Renal cortex interstitium (tissue), 11 donors: ENCODE measurements at regions not wholly inside any gene's neighbourhood (a gene's known extent, or its start where the extent isn't known, plus 50 kb on each side); places are given as distances from the start of the nearest gene placed in this dataset.

Source experiments
- DNase-seq, 11 donors: peaks; one replicate each; pipeline ENCODE4 v3.0.0-alpha.2; 2013; ENCODE audit warnings: low read depth in 9 of 11, low spot score in 4 of 11; ENCODE audit errors: extremely low read depth in 1 of 11

GRCh38 chr3:86234506-86235254 lies 756.3 kb downstream of the VGLL3 start:
- no peak for DNase-seq

DNA sequence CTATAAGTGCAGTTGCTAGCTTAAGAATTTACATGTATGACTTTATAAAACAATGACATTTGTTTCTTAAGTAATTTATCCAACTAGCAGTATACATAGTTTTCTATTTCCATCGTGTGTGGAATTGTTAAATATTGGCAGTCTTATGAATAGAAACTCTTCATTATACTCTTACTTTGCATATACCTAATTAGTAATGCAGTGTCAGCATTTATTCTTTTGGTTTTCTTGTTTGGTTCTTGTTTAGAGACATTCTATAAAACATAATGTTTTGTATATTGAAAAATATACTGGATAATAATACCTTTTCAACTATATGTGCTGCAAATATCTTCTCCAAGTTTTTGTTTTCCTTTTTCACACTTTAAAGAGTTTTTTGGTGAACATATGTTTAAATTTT lies 760.2 kb downstream of the VGLL3 start:
- DNase-seq: no peak

DNA sequence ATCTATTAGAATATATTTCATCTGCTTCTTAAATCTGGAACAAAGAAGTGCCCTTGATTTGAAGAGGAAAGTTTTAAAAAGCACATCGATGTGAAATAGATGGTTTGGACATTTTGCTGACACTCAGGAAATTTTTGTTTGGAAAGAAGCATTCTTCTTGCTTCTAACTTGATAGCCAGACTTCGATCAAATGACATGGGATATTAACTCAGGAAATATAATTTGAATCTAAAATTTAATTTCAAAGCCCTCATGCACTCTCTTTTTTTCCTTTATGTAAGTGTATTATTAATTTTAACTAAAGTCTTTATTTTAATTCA lies 761.2 kb downstream of the VGLL3 start:
- no peak for DNase-seq

DNA sequence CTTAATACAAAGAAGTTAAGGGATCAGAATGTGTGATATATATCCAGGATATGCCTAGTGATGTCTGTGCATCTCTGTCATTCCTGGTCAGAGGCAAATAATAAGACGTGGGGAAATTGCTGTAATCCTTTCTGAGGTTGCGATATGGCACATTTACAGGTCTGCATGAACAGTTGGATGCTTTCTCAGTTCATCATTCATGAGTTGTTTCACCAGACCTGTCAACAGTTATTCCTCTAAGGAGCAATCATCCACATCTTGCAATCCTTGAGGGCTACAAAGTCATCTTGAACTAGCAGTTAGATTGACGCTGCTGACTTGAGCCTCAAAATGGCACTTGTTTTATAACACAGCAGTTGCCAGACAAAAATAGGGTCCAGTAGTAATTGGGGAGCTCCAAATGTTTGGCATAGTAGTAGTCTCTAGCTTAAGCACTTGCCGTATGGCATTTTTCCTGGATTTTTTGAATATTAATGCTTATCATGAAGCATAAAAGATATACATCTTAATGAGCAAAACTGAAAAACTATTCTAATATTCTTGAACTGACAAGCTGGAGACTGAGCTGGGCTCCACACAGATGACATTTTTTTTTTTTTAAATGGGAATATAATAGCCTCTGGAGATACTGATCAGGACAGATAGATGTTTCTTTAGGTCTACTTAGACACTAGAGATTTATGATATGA lies 761.7 kb downstream of the VGLL3 start:
- no peak for DNase-seq

DNA sequence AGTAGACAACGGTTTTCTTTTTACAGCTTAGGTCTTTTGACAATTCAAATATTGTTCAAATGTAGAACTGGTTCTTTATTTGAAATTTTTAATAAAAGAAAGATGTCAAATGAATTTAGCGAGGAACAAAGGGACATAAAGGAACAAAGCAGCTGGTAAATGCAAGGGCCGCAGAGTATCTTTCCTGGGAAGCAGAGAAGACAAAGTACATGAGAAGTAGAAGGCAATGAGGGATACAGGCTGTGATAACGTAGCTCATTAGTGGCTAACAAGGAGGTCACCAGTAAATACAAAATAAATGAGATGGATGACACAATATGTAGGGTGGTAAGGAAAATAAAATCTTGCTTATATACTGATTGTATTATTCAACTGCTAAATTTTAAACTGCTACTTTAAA lies 762.8 kb downstream of the VGLL3 start:
- DNase-seq: no peak

GRCh38 chr3:86225461-86225860 lies 765.5 kb downstream of the VGLL3 start:
- DNase-seq: no peak

DNA sequence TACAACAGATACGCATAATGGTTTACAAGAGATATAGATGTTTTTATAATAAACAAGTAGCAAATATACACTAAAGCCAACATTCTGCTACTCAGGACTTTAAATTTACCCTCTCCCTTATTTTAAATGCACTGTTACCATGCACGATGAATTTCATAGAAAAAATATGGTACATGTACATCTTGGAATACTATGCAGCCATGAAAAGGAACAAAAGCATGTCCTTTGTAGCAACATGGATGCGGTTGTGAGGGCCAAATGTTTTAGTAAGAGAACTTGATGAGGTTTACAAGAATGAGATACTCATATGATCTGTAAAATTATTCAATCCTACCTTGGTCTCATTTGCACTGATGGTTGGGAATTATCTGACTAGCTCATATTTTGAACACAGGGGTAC lies 769.3 kb downstream of the VGLL3 start:
- DNase-seq: no peak

DNA sequence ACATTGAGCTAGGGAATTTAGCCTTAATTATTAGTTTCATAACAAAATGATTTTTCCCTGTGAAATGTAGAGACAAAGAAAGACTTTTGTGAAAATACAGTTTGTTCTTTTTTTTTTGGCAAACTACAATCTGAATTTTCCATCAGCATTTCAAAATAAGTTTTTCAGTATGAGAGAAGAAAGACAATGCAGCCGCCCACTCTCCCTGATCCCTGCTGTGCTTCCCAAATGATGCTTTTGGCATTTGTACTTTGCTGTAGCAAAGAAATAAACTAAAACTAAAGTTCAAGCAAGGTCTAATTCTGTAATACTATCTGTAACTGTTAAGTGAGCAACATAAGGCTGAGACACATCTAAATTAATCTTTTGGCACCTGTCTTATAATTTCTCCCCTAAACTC lies 782.2 kb downstream of the VGLL3 start:
- DNase-seq: no peak

DNA sequence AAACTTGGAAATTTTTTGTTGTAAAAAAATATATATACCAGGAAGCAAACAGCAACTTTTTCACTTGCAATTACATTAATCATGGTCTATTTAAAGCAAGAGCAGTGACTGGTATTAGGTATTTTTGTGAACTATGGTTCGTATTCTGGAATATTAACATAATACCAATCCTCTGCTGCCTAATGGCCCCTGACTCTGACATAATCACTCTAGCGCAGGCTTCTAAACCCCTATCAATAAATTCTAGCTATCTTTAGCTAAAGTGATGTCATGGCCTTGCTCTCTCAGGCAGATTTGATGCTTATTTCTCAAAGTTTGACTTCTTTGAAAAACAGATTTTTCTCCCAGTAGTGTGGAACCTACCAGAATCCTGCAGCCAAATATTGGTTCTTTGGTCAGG lies 808.3 kb downstream of the VGLL3 start:
- no peak for DNase-seq

- DNase-seq: peak in 1 of 11 donors; percentile 5
Observed at GRCh38 chr3:86180696-86181095, 810.3 kb downstream of the VGLL3 start.

- DNase-seq: no peak
Observed at GRCh38 chr3:86178095-86178494, 812.9 kb downstream of the VGLL3 start.

- no peak for DNase-seq
Observed at GRCh38 chr3:86176445-86176784, 814.5 kb downstream of the VGLL3 start.

DNA sequence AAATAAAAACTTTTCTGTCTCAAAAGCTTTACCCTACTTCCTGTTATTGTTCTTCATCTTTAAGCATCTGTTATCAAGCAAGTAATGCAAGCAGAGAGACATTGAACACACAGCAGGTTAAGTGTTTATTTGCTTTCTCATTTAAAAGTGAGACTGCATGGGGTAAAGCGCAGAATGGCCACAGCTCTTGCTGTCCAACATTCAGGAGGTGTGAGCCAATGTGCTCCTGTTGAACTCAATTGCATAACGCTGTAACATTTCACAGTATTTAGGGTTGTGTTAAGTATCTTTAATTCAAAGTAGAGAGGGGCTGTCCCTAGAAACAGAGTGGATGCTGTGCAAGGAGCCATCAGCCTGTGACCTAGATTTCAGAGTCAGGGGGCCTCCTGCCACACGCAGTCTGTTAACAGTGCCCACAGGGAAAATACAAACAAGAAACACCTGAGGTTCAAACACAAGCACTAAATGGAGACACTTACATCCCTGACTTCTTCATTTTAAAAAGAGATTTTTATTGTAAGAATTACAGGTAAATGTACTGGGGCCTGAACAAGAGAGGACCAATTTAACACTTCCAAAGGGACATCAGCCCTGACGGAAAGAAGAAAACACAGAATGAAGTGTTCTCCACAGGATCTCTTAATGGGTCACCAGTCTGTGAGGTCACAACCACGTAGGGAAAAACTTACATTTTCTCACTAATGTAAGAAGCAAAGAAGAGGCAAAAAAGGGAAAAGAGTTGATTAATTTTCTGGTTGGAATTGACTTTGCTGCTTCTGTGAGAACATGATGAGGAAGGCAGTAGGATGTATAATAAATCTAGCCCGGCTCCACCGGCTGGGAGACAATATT lies 815.1 kb downstream of the VGLL3 start:
- no peak for DNase-seq

DNA sequence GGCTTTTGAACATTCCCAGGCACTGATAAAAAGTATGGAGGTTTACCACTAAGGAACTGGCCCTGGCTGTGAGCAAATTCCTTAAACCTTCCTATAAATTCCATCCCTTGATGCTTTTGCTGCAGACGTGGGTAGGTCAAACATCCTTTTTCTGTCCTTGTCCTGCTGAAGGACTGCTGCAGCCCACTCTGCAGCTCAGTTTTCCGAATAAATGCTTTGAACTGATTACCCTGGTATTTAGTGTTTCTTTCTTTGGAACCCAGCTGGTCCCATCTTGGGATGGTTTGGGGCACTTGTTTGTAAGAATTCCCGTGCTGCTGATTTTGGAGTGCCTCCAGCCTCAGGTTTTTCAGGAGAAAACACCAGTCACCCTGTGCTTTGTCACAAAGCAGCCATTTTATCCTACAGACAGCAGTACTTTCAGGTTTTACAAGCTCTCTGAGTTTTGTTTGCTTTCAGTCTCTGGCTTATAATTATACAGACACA lies 815.9 kb downstream of the VGLL3 start:
- no peak for DNase-seq

- DNase-seq: no peak
Observed at GRCh38 chr3:86173401-86173800, 817.5 kb downstream of the VGLL3 start.

DNA sequence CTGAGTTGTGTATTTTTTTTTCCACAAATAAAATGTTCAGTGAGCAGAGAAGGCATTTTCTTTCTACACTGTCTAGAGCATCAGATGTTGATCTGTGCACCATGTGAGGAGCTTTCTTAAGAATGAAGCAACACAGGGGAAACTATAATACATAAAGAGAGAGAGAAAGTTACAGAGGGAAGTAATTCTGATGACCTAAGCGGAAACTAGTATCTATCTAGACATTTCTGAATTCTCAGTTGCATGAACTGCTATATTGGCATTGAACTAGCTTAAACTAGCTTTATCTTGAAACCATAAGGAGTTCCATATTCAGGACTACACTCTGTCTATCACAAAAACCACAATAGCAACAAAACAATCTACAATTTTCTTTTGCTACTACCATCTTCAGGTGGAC lies 822.4 kb downstream of the VGLL3 start:
- DNase-seq: no peak

GRCh38 chr3:86162521-86162920 lies 828.4 kb downstream of the VGLL3 start:
- no peak for DNase-seq

GRCh38 chr3:86161493-86161892 lies 829.5 kb downstream of the VGLL3 start:
- no peak for DNase-seq

DNA sequence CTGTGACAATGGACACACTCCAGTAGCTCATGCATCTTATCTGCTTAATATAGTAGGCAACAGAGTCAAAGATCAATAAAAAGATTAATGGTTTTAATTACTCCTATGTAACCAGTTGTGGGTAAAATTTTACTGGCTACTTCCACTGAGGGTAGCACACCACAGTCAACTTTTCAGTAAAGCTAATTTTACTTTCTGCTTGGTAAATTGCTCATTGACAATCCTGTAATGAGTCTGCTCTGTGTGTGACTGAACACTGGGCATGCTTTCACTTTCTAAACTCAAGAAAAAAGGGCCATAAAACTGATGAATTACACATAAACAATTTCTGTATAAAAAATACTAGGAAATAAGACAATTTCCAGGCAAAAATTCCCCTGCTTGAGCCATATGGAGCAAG lies 838.3 kb downstream of the VGLL3 start:
- DNase-seq: peak in 6 of 11 donors; percentile 3 to 28 (median 9)

GRCh38 chr3:86149054-86149453 lies 841.9 kb downstream of the VGLL3 start:
- no peak for DNase-seq
